Inflammatory macrophage (primary cell): ENCODE measurements at regions not wholly inside any gene's neighbourhood (a gene's known extent, or its start where the extent isn't known, plus 50 kb on each side); places are given as distances from the start of the nearest gene placed in this dataset.

Experiments used
- DNase-seq, 2 donors: peaks; one replicate each; pipeline ENCODE4 v3.0.0-alpha.2; 2020 to 2022

- no peak for DNase-seq
These were observed 944.2 kb downstream of the EFNB2 start for GRCh38 chr13:105591277-105591676.

GRCh38 chr13:105587786-105588185, 947.7 kb downstream of the EFNB2 start:
- DNase-seq = no peak

- DNase-seq = no peak
These were observed 955.4 kb downstream of the EFNB2 start for GRCh38 chr13:105579821-105580710.

- no peak for DNase-seq
These were observed 962.3 kb downstream of the EFNB2 start for GRCh38 chr13:105573136-105573535.

- no peak for DNase-seq
These were observed 963.1 kb downstream of the EFNB2 start for GRCh38 chr13:105572401-105572800.

- no peak for DNase-seq
These were observed 965.6 kb downstream of the EFNB2 start for GRCh38 chr13:105569816-105570215.

GRCh38 chr13:105567951-105568525, 967.4 kb downstream of the EFNB2 start:
- no peak for DNase-seq

GRCh38 chr13:105565136-105565727, 970.2 kb downstream of the EFNB2 start:
- DNase-seq = no peak

- no peak for DNase-seq
These were observed 983.4 kb downstream of the EFNB2 start for GRCh38 chr13:105552078-105552477.

- no peak for DNase-seq
These were observed 987.6 kb downstream of the EFNB2 start for GRCh38 chr13:105547851-105548250.

- no peak for DNase-seq
These were observed 989.7 kb downstream of the EFNB2 start for GRCh38 chr13:105545811-105546210.

GRCh38 chr13:105543742-105544141, 991.7 kb downstream of the EFNB2 start:
- no peak for DNase-seq

GRCh38 chr13:105541565-105541964, 993.9 kb downstream of the EFNB2 start:
- no peak for DNase-seq

GRCh38 chr13:105538346-105538745, 997.1 kb downstream of the EFNB2 start:
- DNase-seq = no peak

GRCh38 chr13:105537113-105537512, 998.3 kb downstream of the EFNB2 start:
- no peak for DNase-seq

GRCh38 chr13:105530468-105530867, 1005.0 kb downstream of the EFNB2 start:
- no peak for DNase-seq

GRCh38 chr13:105527127-105527526, 1008.3 kb downstream of the EFNB2 start:
- no peak for DNase-seq

- DNase-seq = no peak
These were observed 1015.7 kb downstream of the EFNB2 start for GRCh38 chr13:105519771-105520170.

GRCh38 chr13:105518086-105518485, 1017.4 kb downstream of the EFNB2 start:
- no peak for DNase-seq

- no peak for DNase-seq
These were observed 1021.1 kb downstream of the EFNB2 start for GRCh38 chr13:105514401-105514800.

GRCh38 chr13:105513448-105513847, 1022.0 kb downstream of the EFNB2 start:
- DNase-seq = no peak

- DNase-seq = no peak
These were observed 1025.3 kb downstream of the EFNB2 start for GRCh38 chr13:105509981-105510762.

- DNase-seq = no peak
These were observed 1029.0 kb downstream of the EFNB2 start for GRCh38 chr13:105506463-105506862.
